ENCODE measurements at regions not wholly inside any gene's neighbourhood (a gene's known extent, or its start where the extent isn't known, plus 50 kb on each side); places are given as distances from the start of the nearest gene placed in this dataset.

GRCh38 chr2:181754105-181754504 lies 73.8 kb upstream of the NEUROD1 start:
- H2AFZ ChIP-seq, result no peak overlapping the region
- in situ Hi-C loops (cut with MboI), result loop anchor here (10.0 to 25.0 kb wide), 2 partner anchors 141 to 908 kb away; partner anchors contain the start of gene ITPRID2
- no peak overlapping the region for H3K4me2 ChIP-seq (ENCODE audit: unreplicated experiment)
- TF ChIP-seq EZH2 (IDR thresholded peaks at IDR 0.05; ENCODE audit: insufficient read depth, poor library complexity, severe bottlenecking) (no peak), EZH2phosphoT487 (IDR thresholded peaks at IDR 0.05; ENCODE audit: insufficient read depth, low read depth) (no peak)
- no peaks in the 10 kb centered on the region for H3K9me2 ChIP-seq (ENCODE audit: insufficient read depth)
- no peak overlapping the region for H3K27ac ChIP-seq
- no peaks in the 10 kb centered on the region for H3K9me3 ChIP-seq (ENCODE audit: low read depth)
- no peaks in the 10 kb centered on the region for H3K79me2 ChIP-seq (ENCODE audit: insufficient read depth)
- H3K9ac ChIP-seq, result no peak overlapping the region
- H3K36me3 ChIP-seq (ENCODE audit: low read depth), result no peaks in the 10 kb centered on the region
- H3K27me3 ChIP-seq (replicated peaks; ENCODE audit: insufficient read depth), result peaks cover 7% of the 10 kb centered on the region; the same call in 1 of the 2 replicates
- H3K4me1 ChIP-seq (ENCODE audit: insufficient read depth), result no peaks in the 10 kb centered on the region
- 76 to 86% methylated on average over 3 of the region's 3 CpGs for WGBS, 2 experiments (ENCODE audit: low coverage in 1 of 2, low lambda C conversion rate in 2 of 2, missing lambda C conversion rate in 2 of 2)
- no peak for DNase-seq
- H3K4me3 ChIP-seq, result no peak overlapping the region
- H3F3A ChIP-seq (ENCODE audit: insufficient read depth), result no peaks in the 10 kb centered on the region
- no peaks in the 10 kb centered on the region for H4K20me1 ChIP-seq (ENCODE audit: insufficient read depth)

- Histone ChIP-seq H3K9me3 (ENCODE audit: low read depth) (no peaks in the 10 kb centered on the region), H3K4me1 (ENCODE audit: insufficient read depth) (no peaks in the 10 kb centered on the region), H3K4me2 (ENCODE audit: unreplicated experiment) (no peak overlapping the region), H3K79me2 (ENCODE audit: insufficient read depth) (no peaks in the 10 kb centered on the region), H3K27ac (no peak overlapping the region), H3K4me3 (no peak overlapping the region), H3F3A (ENCODE audit: insufficient read depth) (no peaks in the 10 kb centered on the region), H3K9me2 (ENCODE audit: insufficient read depth) (no peaks in the 10 kb centered on the region), H3K27me3 (replicated peaks; ENCODE audit: insufficient read depth) (peaks cover 7% of the 10 kb centered on the region; the same call in 1 of the 2 replicates), H2AFZ (no peak overlapping the region), H3K36me3 (ENCODE audit: low read depth) (no peaks in the 10 kb centered on the region), H4K20me1 (ENCODE audit: insufficient read depth) (no peaks in the 10 kb centered on the region), H3K9ac (no peak overlapping the region)
- in situ Hi-C loops (cut with MboI), result loop anchor here (10.0 to 25.0 kb wide), 2 partner anchors 140 to 907 kb away; partner anchors contain the start of gene ITPRID2
- no peak for DNase-seq
- TF ChIP-seq EZH2phosphoT487 (IDR thresholded peaks at IDR 0.05; ENCODE audit: insufficient read depth, low read depth) (no peak), EZH2 (IDR thresholded peaks at IDR 0.05; ENCODE audit: insufficient read depth, poor library complexity, severe bottlenecking) (no peak)
These were observed 74.9 kb upstream of the NEUROD1 start for GRCh38 chr2:181755181-181755580.

- H3K9ac ChIP-seq, result no peak overlapping the region
- H3K27me3 ChIP-seq (replicated peaks; ENCODE audit: insufficient read depth), result no peaks in the 10 kb centered on the region
- H3K9me2 ChIP-seq (ENCODE audit: insufficient read depth), result no peaks in the 10 kb centered on the region
- no peak overlapping the region for H2AFZ ChIP-seq
- H3F3A ChIP-seq (ENCODE audit: insufficient read depth), result no peaks in the 10 kb centered on the region
- H3K79me2 ChIP-seq (ENCODE audit: insufficient read depth), result no peaks in the 10 kb centered on the region
- TF ChIP-seq EZH2phosphoT487 (IDR thresholded peaks at IDR 0.05; ENCODE audit: insufficient read depth, low read depth) (no peak), EZH2 (IDR thresholded peaks at IDR 0.05; ENCODE audit: insufficient read depth, poor library complexity, severe bottlenecking) (no peak)
- H3K36me3 ChIP-seq (ENCODE audit: low read depth), result no peaks in the 10 kb centered on the region
- no peaks in the 10 kb centered on the region for H3K9me3 ChIP-seq (ENCODE audit: low read depth)
- H3K4me2 ChIP-seq (ENCODE audit: unreplicated experiment), result no peak overlapping the region
- no peak overlapping the region for H3K4me3 ChIP-seq
- H3K4me1 ChIP-seq (ENCODE audit: insufficient read depth), result no peaks in the 10 kb centered on the region
- H3K27ac ChIP-seq, result no peak overlapping the region
- DNase-seq, result no peak
- 37 to 41% methylated on average over 2 of the region's 2 CpGs for WGBS, 2 experiments (ENCODE audit: low coverage in 1 of 2, low lambda C conversion rate in 2 of 2, missing lambda C conversion rate in 2 of 2)
- H4K20me1 ChIP-seq (ENCODE audit: insufficient read depth), result no peaks in the 10 kb centered on the region
- in situ Hi-C loops (cut with MboI), result loop anchor here (25.0 kb wide), 1 partner anchor 902 kb away; no protein-coding TSS in a partner anchor
These were observed 80.2 kb upstream of the NEUROD1 start for GRCh38 chr2:181760521-181760920.

- no peak for DNase-seq
- H3K9ac ChIP-seq, result no peak overlapping the region
- H3K9me2 ChIP-seq (ENCODE audit: insufficient read depth), result no peaks in the 10 kb centered on the region
- no peak overlapping the region for H3K4me3 ChIP-seq
- no peaks in the 10 kb centered on the region for H3K4me1 ChIP-seq (ENCODE audit: insufficient read depth)
- no peak overlapping the region for H3K27ac ChIP-seq
- 80 to 82% methylated on average over 2 of the region's 2 CpGs for WGBS, 2 experiments (ENCODE audit: low coverage in 1 of 2, low lambda C conversion rate in 2 of 2, missing lambda C conversion rate in 2 of 2)
- H3K27me3 ChIP-seq (replicated peaks; ENCODE audit: insufficient read depth), result no peaks in the 10 kb centered on the region
- no peaks in the 10 kb centered on the region for H3K9me3 ChIP-seq (ENCODE audit: low read depth)
- no peak overlapping the region for H3K4me2 ChIP-seq (ENCODE audit: unreplicated experiment)
- no peak overlapping the region for H2AFZ ChIP-seq
- no peaks in the 10 kb centered on the region for H3K79me2 ChIP-seq (ENCODE audit: insufficient read depth)
- no peaks in the 10 kb centered on the region for H4K20me1 ChIP-seq (ENCODE audit: insufficient read depth)
- H3F3A ChIP-seq (ENCODE audit: insufficient read depth), result no peaks in the 10 kb centered on the region
- no peaks in the 10 kb centered on the region for H3K36me3 ChIP-seq (ENCODE audit: low read depth)
- in situ Hi-C loops (cut with MboI), result loop anchor here (25.0 kb wide), 1 partner anchor 901 kb away; no protein-coding TSS in a partner anchor
- TF ChIP-seq EZH2phosphoT487 (IDR thresholded peaks at IDR 0.05; ENCODE audit: insufficient read depth, low read depth), result no peak
- TF ChIP-seq EZH2 (IDR thresholded peaks at IDR 0.05; ENCODE audit: insufficient read depth, poor library complexity, severe bottlenecking), result no peak
These were observed 80.9 kb upstream of the NEUROD1 start for GRCh38 chr2:181761175-181761574.

- in situ Hi-C loops (cut with MboI), result loop anchor here (25.0 kb wide), 1 partner anchor 900 kb away; no protein-coding TSS in a partner anchor
These were observed 81.7 kb upstream of the NEUROD1 start for GRCh38 chr2:181762000-181762399.

More at GRCh38 chr2:181762000-181762399, 81.7 kb upstream of the NEUROD1 start:
- H3K27ac ChIP-seq, result no peak overlapping the region
- no peak overlapping the region for H3K9ac ChIP-seq
- H3K4me3 ChIP-seq, result no peak overlapping the region
- H3K9me2 ChIP-seq (ENCODE audit: insufficient read depth), result no peaks in the 10 kb centered on the region
- TF ChIP-seq EZH2phosphoT487 (IDR thresholded peaks at IDR 0.05; ENCODE audit: insufficient read depth, low read depth), result no peak
- no peak for TF ChIP-seq EZH2 (IDR thresholded peaks at IDR 0.05; ENCODE audit: insufficient read depth, poor library complexity, severe bottlenecking)
- H3K27me3 ChIP-seq (replicated peaks; ENCODE audit: insufficient read depth), result no peaks in the 10 kb centered on the region
- H3K79me2 ChIP-seq (ENCODE audit: insufficient read depth), result no peaks in the 10 kb centered on the region
- no peaks in the 10 kb centered on the region for H4K20me1 ChIP-seq (ENCODE audit: insufficient read depth)
- no peaks in the 10 kb centered on the region for H3F3A ChIP-seq (ENCODE audit: insufficient read depth)
- no peaks in the 10 kb centered on the region for H3K9me3 ChIP-seq (ENCODE audit: low read depth)
- no peak overlapping the region for H3K4me2 ChIP-seq (ENCODE audit: unreplicated experiment)
- WGBS, 2 experiments (ENCODE audit: low coverage in 1 of 2, low lambda C conversion rate in 2 of 2, missing lambda C conversion rate in 2 of 2), result 34 to 39% methylated on average over 5 of the region's 5 CpGs
- H2AFZ ChIP-seq, result no peak overlapping the region
- no peaks in the 10 kb centered on the region for H3K4me1 ChIP-seq (ENCODE audit: insufficient read depth)
- H3K36me3 ChIP-seq (ENCODE audit: low read depth), result no peaks in the 10 kb centered on the region
- no peak for DNase-seq

All from GM23248 (cell line).